NCI-H1092 (cell line): ENCODE measurements at regions not wholly inside any gene's neighbourhood (a gene's known extent, or its start where the extent isn't known, plus 50 kb on each side); places are given as distances from the start of the nearest gene placed in this dataset.
A peak's percentile ranks its signal among the peaks of the same experiment; 100 is the strongest.

Source experiments
- DNase-seq: peaks from one replicate; lab custom pipeline; 2025; lab: John Stamatoyannopoulos, UW

- no peak for DNase-seq
Measured at GRCh38 chr9:105921057-105921726, 226.9 kb downstream of the TMEM38B start.

GRCh38 chr9:105928416-105928815 is 234.1 kb downstream of the TMEM38B start:
- DNase-seq: no peak

- no peak for DNase-seq
Measured at GRCh38 chr9:105930011-105930627, 235.8 kb downstream of the TMEM38B start.

- no peak for DNase-seq
Measured at GRCh38 chr9:105932276-105932675, 237.9 kb downstream of the TMEM38B start.

GRCh38 chr9:105950448-105950847 is 256.1 kb downstream of the TMEM38B start:
- DNase-seq: no peak

GRCh38 chr9:105950894-105951293 is 256.6 kb downstream of the TMEM38B start:
- no peak for DNase-seq

- DNase-seq: no peak
Measured at GRCh38 chr9:105954517-105954916, 260.2 kb downstream of the TMEM38B start.

GRCh38 chr9:105957830-105958229 is 263.5 kb downstream of the TMEM38B start:
- DNase-seq: no peak

GRCh38 chr9:105958587-105958986 is 264.2 kb downstream of the TMEM38B start:
- no peak for DNase-seq

- DNase-seq: no peak
Measured at GRCh38 chr9:105959531-105959930, 265.2 kb downstream of the TMEM38B start.

- no peak for DNase-seq
Measured at GRCh38 chr9:105963343-105964099, 269.2 kb downstream of the TMEM38B start.

- no peak for DNase-seq
Measured at GRCh38 chr9:105964156-105964555, 269.8 kb downstream of the TMEM38B start.

GRCh38 chr9:105966834-105967233 is 272.5 kb downstream of the TMEM38B start:
- no peak for DNase-seq

GRCh38 chr9:105967248-105967647 is 272.9 kb downstream of the TMEM38B start:
- no peak for DNase-seq

GRCh38 chr9:105967797-105968196 is 273.5 kb downstream of the TMEM38B start:
- DNase-seq: peak; percentile 22

GRCh38 chr9:105968811-105969466 is 274.6 kb downstream of the TMEM38B start:
- DNase-seq: no peak

GRCh38 chr9:105969636-105970035 is 275.3 kb downstream of the TMEM38B start:
- DNase-seq: no peak

- no peak for DNase-seq
Measured at GRCh38 chr9:105971986-105972385, 277.6 kb downstream of the TMEM38B start.

GRCh38 chr9:105972466-105973204 is 278.3 kb downstream of the TMEM38B start:
- DNase-seq: no peak

- DNase-seq: no peak
Measured at GRCh38 chr9:105973951-105974351, 279.6 kb downstream of the TMEM38B start.

- DNase-seq: no peak
Measured at GRCh38 chr9:105975886-105976645, 281.7 kb downstream of the TMEM38B start.
